ENCODE measurements at regions not wholly inside any gene's neighbourhood (a gene's known extent, or its start where the extent isn't known, plus 50 kb on each side); places are given as distances from the start of the nearest gene placed in this dataset.

DNA sequence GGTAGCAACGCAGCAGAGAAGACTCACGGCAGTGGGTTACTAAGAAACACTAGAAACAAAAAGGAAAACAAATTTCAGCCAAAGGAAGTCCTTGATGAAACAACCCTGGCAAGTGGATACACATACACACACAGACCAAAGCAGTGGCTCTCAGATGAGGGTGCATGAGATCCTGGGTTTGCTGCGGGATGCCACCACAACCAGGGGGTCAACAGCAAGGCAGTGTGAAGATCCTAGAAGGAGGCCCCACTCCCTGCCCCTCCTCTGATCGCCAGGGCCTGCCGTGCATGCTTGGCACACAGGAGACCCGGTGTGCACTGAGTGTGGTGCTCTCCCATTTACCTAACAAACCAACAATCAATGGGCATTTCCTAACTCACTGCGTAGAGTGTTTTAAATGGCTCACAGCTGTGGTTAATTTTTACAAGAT is 252.3 kb upstream of the KLF14 start:
- DNase-seq: no peak
- ATAC-seq (ENCODE audit: low read depth): no peak
- CTCF ChIA-PET: no interaction called here

DNA sequence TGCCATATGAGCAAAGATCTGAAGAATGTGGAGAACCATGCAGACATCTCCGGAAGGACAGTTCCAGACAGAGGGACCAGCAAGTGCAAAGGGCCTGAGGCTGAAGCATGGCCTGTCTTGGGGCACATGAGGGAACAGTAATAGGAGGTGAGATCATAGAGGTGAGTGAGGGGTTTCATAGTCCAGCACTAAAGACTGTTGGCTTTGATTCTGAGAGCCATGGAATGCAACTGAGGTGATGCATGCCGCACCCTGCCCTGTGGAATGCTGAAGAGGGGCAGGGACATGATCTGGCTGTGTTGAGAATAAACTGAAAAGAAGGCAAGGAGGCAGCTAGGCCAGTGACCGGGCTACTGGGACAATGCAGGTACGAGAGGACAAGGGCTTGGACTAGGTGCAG is 253.1 kb upstream of the KLF14 start:
- Mint-ChIP-seq H3K4me1 (peaks cover 66% of the 10 kb centered on the region), H3K4me3 (peak overlapping the region; percentile 32), H3K27me3 (no peaks in the 10 kb centered on the region), H3K9me3 (ENCODE audit: insufficient read depth) (no peaks in the 10 kb centered on the region), H3K27ac (peak overlapping the region; percentile 62)
- ChIA-PET POLR2A (no interaction called here), CTCF (interaction anchor here (1.5 to 2.3 kb wide), 3 partner anchors 53 to 316 kb away, joined by 6 to 12 read pairs (median 12); no protein-coding TSS in a partner anchor)
- Histone ChIP-seq H3K4me1 (ENCODE audit: control insufficient read depth in 2 of 2, insufficient read depth in 2 of 2, low read length in 2 of 2) (peaks cover 32 to 33% of the 10 kb centered on the region in 2 donors), H3K79me2 (ENCODE audit: control insufficient read depth, insufficient read depth, low read length) (peaks cover 90% of the 10 kb centered on the region), H3K4me3 (ENCODE audit: control extremely low read depth in 1 of 5, extremely low read depth in 1 of 5, insufficient read depth in 1 of 5, low read depth in 2 of 5, low read length in 4 of 5) (no peak overlapping the region), H4K20me1 (ENCODE audit: control insufficient read depth, insufficient read depth, low read length, poor library complexity, severe bottlenecking) (peaks cover 96% of the 10 kb centered on the region), H2AFZ (ENCODE audit: insufficient read depth, low read depth, low read length, poor library complexity, severe bottlenecking) (no peak overlapping the region), H3K27ac (ENCODE audit: low read length in 2 of 2) (peak overlapping the region in 1 of 2 donors; percentile 10), H3K27me3 (replicated peaks in 1 of 4; ENCODE audit: control extremely low read depth in 1 of 4, control insufficient read depth in 3 of 4, insufficient read depth in 4 of 4, low read length in 3 of 4) (no peaks in the 10 kb centered on the region), H3K36me3 (replicated peaks in 1 of 2; ENCODE audit: control extremely low read depth in 1 of 2, control insufficient read depth in 1 of 2, extremely low read depth in 1 of 2, insufficient read depth in 2 of 2, low read length in 1 of 2) (peaks cover 0 to 40% of the 10 kb centered on the region in 2 experiments), H3K9ac (ENCODE audit: low read length) (no peak overlapping the region), H3K4me2 (replicated peaks; ENCODE audit: low read depth, low read length, poor library complexity, severe bottlenecking) (no peak overlapping the region), H3K9me3 (ENCODE audit: control extremely low read depth in 1 of 3, control insufficient read depth in 2 of 3, insufficient read depth in 1 of 3, low read length in 2 of 3) (no peaks in the 10 kb centered on the region)
- DNase-seq (no peak), ATAC-seq (ENCODE audit: low read depth) (no peak)
- 99% methylated on average over 4 of the region's 4 CpGs for WGBS (ENCODE audit: insufficient coverage)
- intact Hi-C loops (cut with micrococcal nuclease): no loop called here
- TF ChIP-seq, protein P1, sequence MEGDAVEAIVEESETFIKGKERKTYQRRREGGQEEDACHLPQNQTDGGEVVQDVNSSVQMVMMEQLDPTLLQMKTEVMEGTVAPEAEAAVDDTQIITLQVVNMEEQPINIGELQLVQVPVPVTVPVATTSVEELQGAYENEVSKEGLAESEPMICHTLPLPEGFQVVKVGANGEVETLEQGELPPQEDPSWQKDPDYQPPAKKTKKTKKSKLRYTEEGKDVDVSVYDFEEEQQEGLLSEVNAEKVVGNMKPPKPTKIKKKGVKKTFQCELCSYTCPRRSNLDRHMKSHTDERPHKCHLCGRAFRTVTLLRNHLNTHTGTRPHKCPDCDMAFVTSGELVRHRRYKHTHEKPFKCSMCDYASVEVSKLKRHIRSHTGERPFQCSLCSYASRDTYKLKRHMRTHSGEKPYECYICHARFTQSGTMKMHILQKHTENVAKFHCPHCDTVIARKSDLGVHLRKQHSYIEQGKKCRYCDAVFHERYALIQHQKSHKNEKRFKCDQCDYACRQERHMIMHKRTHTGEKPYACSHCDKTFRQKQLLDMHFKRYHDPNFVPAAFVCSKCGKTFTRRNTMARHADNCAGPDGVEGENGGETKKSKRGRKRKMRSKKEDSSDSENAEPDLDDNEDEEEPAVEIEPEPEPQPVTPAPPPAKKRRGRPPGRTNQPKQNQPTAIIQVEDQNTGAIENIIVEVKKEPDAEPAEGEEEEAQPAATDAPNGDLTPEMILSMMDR (IDR thresholded peaks at IDR 0.05): no peak
- TF ChIP-seq EZH2 (IDR thresholded peaks at IDR 0.05; ENCODE audit: borderline replicate concordance, insufficient read depth, low read depth, low read length, poor library complexity, severe bottlenecking): no peak

More for the DNA sequence above, 252.3 kb upstream of the KLF14 start:
- H3K27ac Mint-ChIP-seq: peak overlapping the region; percentile 33
- POLR2A ChIA-PET: no interaction called here
- H3K4me3 Mint-ChIP-seq: no peak overlapping the region
- peaks cover 90% of the 10 kb centered on the region for H4K20me1 ChIP-seq (ENCODE audit: control insufficient read depth, insufficient read depth, low read length, poor library complexity, severe bottlenecking)
- no peaks in the 10 kb centered on the region for H3K9me3 ChIP-seq (ENCODE audit: control extremely low read depth in 1 of 3, control insufficient read depth in 2 of 3, insufficient read depth in 1 of 3, low read length in 2 of 3)
- H3K36me3 ChIP-seq (replicated peaks in 1 of 2; ENCODE audit: control extremely low read depth in 1 of 2, control insufficient read depth in 1 of 2, extremely low read depth in 1 of 2, insufficient read depth in 2 of 2, low read length in 1 of 2): peaks cover 0 to 34% of the 10 kb centered on the region in 2 experiments
- H3K27me3 Mint-ChIP-seq: no peaks in the 10 kb centered on the region
- peaks cover 26 to 32% of the 10 kb centered on the region in 2 donors for H3K4me1 ChIP-seq (ENCODE audit: control insufficient read depth in 2 of 2, insufficient read depth in 2 of 2, low read length in 2 of 2)
- peaks cover 88% of the 10 kb centered on the region for H3K79me2 ChIP-seq (ENCODE audit: control insufficient read depth, insufficient read depth, low read length)
- no peak for TF ChIP-seq EZH2 (IDR thresholded peaks at IDR 0.05; ENCODE audit: borderline replicate concordance, insufficient read depth, low read depth, low read length, poor library complexity, severe bottlenecking)
- TF ChIP-seq, protein P1 (IDR thresholded peaks at IDR 0.05): no peak
- intact Hi-C loops (cut with micrococcal nuclease): no loop called here
- peaks cover 58% of the 10 kb centered on the region for H3K4me1 Mint-ChIP-seq
- H3K9me3 Mint-ChIP-seq (ENCODE audit: insufficient read depth): no peaks in the 10 kb centered on the region
- 89% methylated on average over 6 of the region's 7 CpGs for WGBS (ENCODE audit: insufficient coverage)
- peak overlapping the region in 1 of 2 donors; percentile 50 for H3K27ac ChIP-seq (ENCODE audit: low read length in 2 of 2)
- H3K4me2 ChIP-seq (replicated peaks; ENCODE audit: low read depth, low read length, poor library complexity, severe bottlenecking): no peak overlapping the region
- H3K27me3 ChIP-seq (replicated peaks in 1 of 4; ENCODE audit: control extremely low read depth in 1 of 4, control insufficient read depth in 3 of 4, insufficient read depth in 4 of 4, low read length in 3 of 4): no peaks in the 10 kb centered on the region
- H2AFZ ChIP-seq (ENCODE audit: insufficient read depth, low read depth, low read length, poor library complexity, severe bottlenecking): no peak overlapping the region
- no peak overlapping the region for H3K9ac ChIP-seq (ENCODE audit: low read length)
- H3K4me3 ChIP-seq (ENCODE audit: control extremely low read depth in 1 of 5, extremely low read depth in 1 of 5, insufficient read depth in 1 of 5, low read depth in 2 of 5, low read length in 4 of 5): no peak overlapping the region

All from B cell (primary cell).